ENCODE measurements at regions not wholly inside any gene's neighbourhood (a gene's known extent, or its start where the extent isn't known, plus 50 kb on each side); places are given as distances from the start of the nearest gene placed in this dataset.
A peak's percentile ranks its signal among the peaks of the same experiment; 100 is the strongest.

DNA sequence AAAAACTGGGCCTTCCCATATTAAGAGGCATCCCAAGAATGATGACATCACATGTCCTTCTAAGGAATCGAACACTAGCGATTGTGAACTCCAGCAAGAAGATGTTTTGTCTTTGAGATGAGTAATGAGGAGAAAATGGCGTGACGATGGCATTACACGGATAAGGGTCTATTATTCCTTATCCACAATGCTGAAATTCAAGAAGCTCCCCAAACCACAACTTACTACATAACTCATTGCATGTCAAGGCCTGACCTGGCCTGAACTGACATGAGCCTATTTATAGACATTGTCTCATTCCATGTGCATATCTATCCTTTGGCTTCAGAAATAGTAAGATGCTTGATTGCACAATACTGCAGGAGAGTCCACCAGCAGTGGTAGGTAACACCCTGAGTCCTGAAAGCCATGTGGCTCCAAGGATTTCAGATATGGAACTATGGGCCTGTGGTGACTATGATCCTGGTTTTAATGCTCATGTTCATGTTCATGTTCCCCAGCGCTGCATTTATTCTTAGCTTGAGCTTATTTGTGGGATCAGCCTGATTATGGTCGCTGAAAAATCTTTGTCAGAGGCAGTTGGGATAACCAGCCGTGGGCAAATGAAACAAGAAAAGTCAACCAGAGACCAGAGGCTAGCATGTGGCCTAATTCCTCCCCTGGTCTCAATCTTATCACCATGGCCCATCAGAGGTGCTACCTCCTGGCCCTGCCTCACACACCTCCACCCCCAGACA is 183.2 kb upstream of the JARID2 start:
- TF ChIP-seq, protein P1, sequence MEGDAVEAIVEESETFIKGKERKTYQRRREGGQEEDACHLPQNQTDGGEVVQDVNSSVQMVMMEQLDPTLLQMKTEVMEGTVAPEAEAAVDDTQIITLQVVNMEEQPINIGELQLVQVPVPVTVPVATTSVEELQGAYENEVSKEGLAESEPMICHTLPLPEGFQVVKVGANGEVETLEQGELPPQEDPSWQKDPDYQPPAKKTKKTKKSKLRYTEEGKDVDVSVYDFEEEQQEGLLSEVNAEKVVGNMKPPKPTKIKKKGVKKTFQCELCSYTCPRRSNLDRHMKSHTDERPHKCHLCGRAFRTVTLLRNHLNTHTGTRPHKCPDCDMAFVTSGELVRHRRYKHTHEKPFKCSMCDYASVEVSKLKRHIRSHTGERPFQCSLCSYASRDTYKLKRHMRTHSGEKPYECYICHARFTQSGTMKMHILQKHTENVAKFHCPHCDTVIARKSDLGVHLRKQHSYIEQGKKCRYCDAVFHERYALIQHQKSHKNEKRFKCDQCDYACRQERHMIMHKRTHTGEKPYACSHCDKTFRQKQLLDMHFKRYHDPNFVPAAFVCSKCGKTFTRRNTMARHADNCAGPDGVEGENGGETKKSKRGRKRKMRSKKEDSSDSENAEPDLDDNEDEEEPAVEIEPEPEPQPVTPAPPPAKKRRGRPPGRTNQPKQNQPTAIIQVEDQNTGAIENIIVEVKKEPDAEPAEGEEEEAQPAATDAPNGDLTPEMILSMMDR (IDR thresholded peaks at IDR 0.05) = no peak
- Histone ChIP-seq H3K36me3 (no peaks in the 10 kb centered on the region), H3K27me3 (no peaks in the 10 kb centered on the region), H3K4me3 (no peak overlapping the region), H3K4me1 (peaks cover 0 to 3% (median 0%) of the 10 kb centered on the region in 4 donors), H3K27ac (no peak overlapping the region), H3K9me3 (peaks cover 0 to 4% of the 10 kb centered on the region in 2 donors)
- WGBS, 2 donors (ENCODE audit: low coverage in 1 of 2) = 93 to 94% methylated on average over 8 of the region's 8 CpGs
- in situ Hi-C loops (cut with MboI; ENCODE audit: low pct_ligation_motif_present in 1 of 4, low pct_unique_long_range_greater_than_20kb in 1 of 4, low sequenced_read_pairs in 3 of 4) (no loop called here), intact Hi-C loops (cut with DNase I; ENCODE audit: low total_unique reads) (no loop called here)
- DNase-seq = no peak

DNA sequence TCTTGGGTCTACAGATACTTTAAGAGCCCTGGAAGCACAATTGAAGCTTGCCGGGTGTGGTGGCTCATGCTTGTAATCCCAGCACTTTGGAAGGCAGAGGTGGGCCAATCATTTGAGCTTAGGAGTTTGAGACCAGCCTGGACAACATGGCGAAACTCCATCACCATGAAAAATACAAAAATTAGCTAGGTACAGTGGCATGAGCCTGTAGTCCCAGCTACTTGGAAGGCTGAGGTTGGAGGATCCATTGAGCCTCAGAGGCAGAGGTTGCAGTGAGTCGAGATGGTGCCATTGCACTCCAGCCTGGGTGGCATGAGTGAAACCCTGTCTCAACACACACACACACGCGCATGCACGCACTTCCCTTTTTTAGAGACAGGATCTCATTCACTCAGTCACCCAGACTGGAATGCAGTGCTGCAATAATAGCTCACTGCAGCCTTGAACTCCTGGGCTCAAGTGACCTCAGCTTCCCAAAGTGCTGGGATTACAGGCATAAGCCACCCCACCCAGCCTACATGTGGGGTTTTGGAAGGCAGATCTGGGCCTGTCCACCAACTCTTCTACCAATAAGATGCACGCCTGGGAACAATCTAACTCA is 182.5 kb upstream of the JARID2 start:
- intact Hi-C loops (cut with DNase I; ENCODE audit: low total_unique reads) = no loop called here
- in situ Hi-C loops (cut with MboI; ENCODE audit: low pct_ligation_motif_present in 1 of 4, low pct_unique_long_range_greater_than_20kb in 1 of 4, low sequenced_read_pairs in 3 of 4) = no loop called here
- H3K4me1 ChIP-seq = peaks cover 0 to 3% (median 0%) of the 10 kb centered on the region in 4 donors
- peak; percentile 25 for DNase-seq
- H3K27me3 ChIP-seq = no peaks in the 10 kb centered on the region
- no peak overlapping the region for H3K4me3 ChIP-seq
- H3K9me3 ChIP-seq = peaks cover 0 to 4% of the 10 kb centered on the region in 2 donors
- 89% methylated on average over 7 of the region's 7 CpGs; no CpG with 5 or more reads in 1 of the 2 donors for WGBS, 2 donors (ENCODE audit: low coverage in 1 of 2)
- H3K36me3 ChIP-seq = no peaks in the 10 kb centered on the region
- no peak overlapping the region for H3K27ac ChIP-seq
- TF ChIP-seq EP300 (IDR thresholded peaks at IDR 0.05; ENCODE audit: low read depth) (no peak), POLR2AphosphoS5 (IDR thresholded peaks at IDR 0.05) (no peak), POLR2A (IDR thresholded peaks at IDR 0.05) (no peak)
- TF ChIP-seq, protein P1 (IDR thresholded peaks at IDR 0.05) = no peak

DNA sequence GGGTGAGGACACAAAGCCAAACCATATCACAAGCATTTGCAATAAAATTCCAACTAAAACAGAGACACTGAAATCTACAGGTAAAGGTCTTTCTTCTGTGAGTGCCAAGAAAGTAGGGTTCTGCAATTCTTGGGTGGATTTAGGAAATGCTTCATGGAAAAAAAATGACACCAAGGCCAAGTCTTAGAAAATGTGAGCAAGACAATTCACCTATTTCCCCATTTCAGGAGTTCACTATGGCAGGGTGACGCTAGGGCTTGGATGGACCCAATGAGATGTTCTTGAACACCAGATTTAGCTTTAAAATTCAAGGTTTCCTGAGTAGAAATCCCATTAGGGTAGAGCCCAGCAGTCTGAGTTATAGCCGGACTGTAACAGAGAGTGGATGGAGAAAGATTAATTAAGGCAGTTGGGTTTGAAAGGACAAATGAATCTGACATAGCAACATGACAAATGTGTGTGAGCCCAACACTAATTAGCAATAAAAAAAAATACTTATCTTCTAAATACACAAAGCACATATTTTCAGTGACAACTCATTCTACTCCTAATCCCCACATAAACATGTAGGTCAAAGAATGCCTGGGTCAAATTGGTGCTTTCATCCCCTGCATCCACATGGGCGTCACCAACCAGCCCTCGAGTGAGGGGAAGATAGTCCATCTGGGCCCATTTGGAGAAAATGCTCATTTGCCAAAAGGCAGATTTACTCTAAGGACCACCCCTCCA is 180.4 kb upstream of the JARID2 start:
- in situ Hi-C loops (cut with MboI; ENCODE audit: low pct_ligation_motif_present in 1 of 4, low pct_unique_long_range_greater_than_20kb in 1 of 4, low sequenced_read_pairs in 3 of 4) = no loop called here
- intact Hi-C loops (cut with DNase I; ENCODE audit: low total_unique reads) = no loop called here
- peaks cover 0 to 3% (median 0%) of the 10 kb centered on the region in 4 donors for H3K4me1 ChIP-seq

More for the DNA sequence above, 180.4 kb upstream of the JARID2 start:
- H3K4me3 ChIP-seq = no peak overlapping the region
- 78 to 87% methylated on average over 3 to 4 of the region's 4 CpGs for WGBS, 2 donors (ENCODE audit: low coverage in 1 of 2)
- TF ChIP-seq POLR2AphosphoS5 (IDR thresholded peaks at IDR 0.05) = no peak
- TF ChIP-seq EP300 (IDR thresholded peaks at IDR 0.05; ENCODE audit: low read depth) = no peak
- TF ChIP-seq, protein P1 (IDR thresholded peaks at IDR 0.05) = no peak
- TF ChIP-seq POLR2A (IDR thresholded peaks at IDR 0.05) = no peak
- H3K27me3 ChIP-seq = no peaks in the 10 kb centered on the region
- no peaks in the 10 kb centered on the region for H3K36me3 ChIP-seq
- no peaks in the 10 kb centered on the region for H3K9me3 ChIP-seq
- peak overlapping the region in 2 of 4 donors; percentile 36 to 49 for H3K27ac ChIP-seq
- DNase-seq = no peak
